Endodermal cell (in vitro differentiated cells): ENCODE measurements at regions not wholly inside any gene's neighbourhood (a gene's known extent, or its start where the extent isn't known, plus 50 kb on each side); places are given as distances from the start of the nearest gene placed in this dataset.

Source experiments
- DNase-seq: peaks from one replicate; pipeline ENCODE4 v3.0.0-alpha.2; 2017
- H3K27ac ChIP-seq: 2 replicates; pipeline ENCODE4 v1.5.1; 2013; ENCODE audit warnings: mild to moderate bottlenecking, low read depth, low read length, moderate library complexity
- H3K27me3 ChIP-seq: 2 replicates; pipeline ENCODE4 v1.6.1; 2013; ENCODE audit warnings: mild to moderate bottlenecking, low read length, moderate library complexity; ENCODE audit not compliant: insufficient read depth, control insufficient read depth, poor library complexity, severe bottlenecking
- H3K36me3 ChIP-seq: 2 replicates; pipeline ENCODE4 v1.7.0; 2013; ENCODE audit warnings: mild to moderate bottlenecking, low read length, moderate library complexity; ENCODE audit not compliant: control insufficient read depth, insufficient read depth
- H3K4me1 ChIP-seq: one replicate; pipeline ENCODE4 v1.7.0; 2013; ENCODE audit warnings: low read length; ENCODE audit not compliant: control insufficient read depth, insufficient read depth
- H3K4me3 ChIP-seq: 2 replicates; pipeline ENCODE4 v1.5.1; 2013; ENCODE audit warnings: mild to moderate bottlenecking, low read length, moderate library complexity
- H3K9ac ChIP-seq: 2 replicates; pipeline ENCODE4 v1.6.1; 2013; ENCODE audit warnings: mild to moderate bottlenecking, low read length, moderate library complexity; ENCODE audit not compliant: poor library complexity, severe bottlenecking; ENCODE audit errors: extremely low read depth
- H3K9me3 ChIP-seq: 2 replicates; pipeline ENCODE4 v1.6.1; 2013; ENCODE audit warnings: mild to moderate bottlenecking, low read length, moderate library complexity; ENCODE audit not compliant: control insufficient read depth
- H3K27ac Mint-ChIP-seq: 2 replicates; pipeline ENCODE4 v1.8.0; 2020; ENCODE audit warnings: mixed read lengths
- H3K27me3 Mint-ChIP-seq: 2 replicates; pipeline ENCODE4 v1.8.0; 2021; ENCODE audit warnings: mild to moderate bottlenecking, mixed read lengths; ENCODE audit not compliant: insufficient read depth
- H3K36me3 Mint-ChIP-seq: 2 replicates; pipeline ENCODE4 v1.8.0; 2020; ENCODE audit warnings: low read depth, mixed read lengths
- H3K4me1 Mint-ChIP-seq: 2 replicates; pipeline ENCODE4 v1.8.0; 2020; ENCODE audit warnings: mixed read lengths
- H3K4me3 Mint-ChIP-seq: 2 replicates; pipeline ENCODE4 v1.8.0; 2020; ENCODE audit warnings: mild to moderate bottlenecking, moderate library complexity, mixed read lengths
- H3K9me3 Mint-ChIP-seq: 2 replicates; pipeline ENCODE4 v1.8.0; 2020; ENCODE audit warnings: mild to moderate bottlenecking, mixed read lengths
- CTCF ChIP-seq: fragments of 200-600 bp; sonication (generic); conservative IDR thresholded peaks from 2 replicates; pipeline ENCODE4 v1.5.0; 2021; ENCODE audit warnings: antibody characterized with exemption, mild to moderate bottlenecking
- WGBS, 2 experiments: methylation state at CpG; one replicate each; pipeline versions ENCODE4 v1.1.5 to v1.1.7; 2013; ENCODE audit warnings: missing lambda C conversion rate in 2 of 2, mixed read lengths in 1 of 2; ENCODE audit not compliant: insufficient coverage in 1 of 2, insufficient read length in 1 of 2; 5-methylcytosine and 5-hydroxymethylcytosine counted together

GRCh38 chr6:79803917-79804316 lies 143.4 kb downstream of the ELOVL4 start:
- H3K27ac ChIP-seq = no peak overlapping the region
- Mint-ChIP-seq H3K4me1 (peaks cover 11% of the 10 kb centered on the region), H3K9me3 (peaks cover 9% of the 10 kb centered on the region), H3K27ac (no peak overlapping the region), H3K4me3 (no peak overlapping the region), H3K27me3 (no peaks in the 10 kb centered on the region), H3K36me3 (no peaks in the 10 kb centered on the region)
- no peak overlapping the region for H3K4me3 ChIP-seq
- H3K9ac ChIP-seq = no peak overlapping the region
- peaks cover 10% of the 10 kb centered on the region for H3K9me3 ChIP-seq
- DNase-seq = no peak
- H3K27me3 ChIP-seq = no peaks in the 10 kb centered on the region
- no peaks in the 10 kb centered on the region for H3K36me3 ChIP-seq
- no peak for TF ChIP-seq CTCF
- peaks cover 3% of the 10 kb centered on the region for H3K4me1 ChIP-seq

GRCh38 chr6:79802657-79803300 lies 144.6 kb downstream of the ELOVL4 start:
- no peak overlapping the region for H3K4me3 ChIP-seq
- WGBS, 2 experiments = 73 to 86% methylated on average over 3 to 4 of the region's 5 CpGs
- no peak for TF ChIP-seq CTCF
- no peak for DNase-seq
- H3K27ac ChIP-seq = no peak overlapping the region
- H3K27me3 ChIP-seq = no peaks in the 10 kb centered on the region
- no peak overlapping the region for H3K27ac Mint-ChIP-seq
- H3K9me3 Mint-ChIP-seq = peaks cover 9% of the 10 kb centered on the region
- H3K36me3 Mint-ChIP-seq = no peaks in the 10 kb centered on the region
- no peaks in the 10 kb centered on the region for H3K27me3 Mint-ChIP-seq
- no peaks in the 10 kb centered on the region for H3K4me1 Mint-ChIP-seq
- H3K4me1 ChIP-seq = no peaks in the 10 kb centered on the region
- no peaks in the 10 kb centered on the region for H3K36me3 ChIP-seq
- H3K4me3 Mint-ChIP-seq = no peak overlapping the region
- H3K9ac ChIP-seq = no peak overlapping the region
- peaks cover 10% of the 10 kb centered on the region for H3K9me3 ChIP-seq

GRCh38 chr6:79801362-79801761 lies 146.0 kb downstream of the ELOVL4 start:
- no peak for DNase-seq
- Histone ChIP-seq H3K4me1 (no peaks in the 10 kb centered on the region), H3K9ac (no peak overlapping the region), H3K36me3 (no peaks in the 10 kb centered on the region), H3K27ac (no peak overlapping the region), H3K9me3 (peaks cover 2% of the 10 kb centered on the region), H3K27me3 (no peaks in the 10 kb centered on the region), H3K4me3 (no peak overlapping the region)
- H3K27me3 Mint-ChIP-seq = no peaks in the 10 kb centered on the region
- peaks cover under 1% of the 10 kb centered on the region for H3K4me1 Mint-ChIP-seq
- no peak overlapping the region for H3K27ac Mint-ChIP-seq
- H3K4me3 Mint-ChIP-seq = no peak overlapping the region
- H3K36me3 Mint-ChIP-seq = no peaks in the 10 kb centered on the region
- peaks cover 2% of the 10 kb centered on the region for H3K9me3 Mint-ChIP-seq
- no peak for TF ChIP-seq CTCF
